H1 (cell line): ENCODE measurements at regions not wholly inside any gene's neighbourhood (a gene's known extent, or its start where the extent isn't known, plus 50 kb on each side); places are given as distances from the start of the nearest gene placed in this dataset.

ENCODE experiments used
- CHD7 ChIP-seq: fragments of 300-600 bp; sonication (generic); IDR thresholded peaks from 2 replicates; pipeline ENCODE4 v1.7.1; 2012; ENCODE audit warnings: low read length, moderate library complexity, mild to moderate bottlenecking, inconsistent platforms; ENCODE audit not compliant: insufficient replicate concordance
- EP300 ChIP-seq, 2 experiments: IDR thresholded peaks; 1 replicate in 1 of 2; 2 replicates in 1 of 2; pipeline ENCODE4 v1.6.1; 2011 to 2012; ENCODE audit warnings: low read depth in 2 of 2, low read length in 2 of 2, mild to moderate bottlenecking in 2 of 2, borderline replicate concordance in 1 of 2, inconsistent platforms in 1 of 2, moderate library complexity in 1 of 2
- POLR2A ChIP-seq, 2 experiments: IDR thresholded peaks; 1 replicate in 1 of 2; 2 replicates in 1 of 2; pipeline ENCODE4 v1.6.1; 2011; ENCODE audit warnings: low read depth in 2 of 2, low read length in 2 of 2, mild to moderate bottlenecking in 2 of 2; ENCODE audit errors: control extremely low read depth in 1 of 2
- RXRA ChIP-seq: IDR thresholded peaks from 2 replicates; pipeline ENCODE4 v1.6.1; 2011; ENCODE audit warnings: low read depth, mild to moderate bottlenecking, low read length, moderate library complexity; ENCODE audit not compliant: insufficient read depth
- SIRT6 ChIP-seq: IDR thresholded peaks from one replicate; pipeline ENCODE4 v1.7.1; 2012; ENCODE audit warnings: low read length, inconsistent platforms
- SUZ12 ChIP-seq: fragments of 200-600 bp; sonication (generic); IDR thresholded peaks from 2 replicates; pipeline ENCODE4 v1.6.1; 2012; ENCODE audit warnings: mild to moderate bottlenecking, inconsistent platforms, low read length, moderate library complexity, mixed read lengths
- TBP ChIP-seq: IDR thresholded peaks from 2 replicates; pipeline ENCODE4 v1.6.1; 2011; ENCODE audit warnings: low read depth, low read length, improper control_type of control experiment
- TF ChIP-seq, protein P1 (sequence below), 3 experiments: IDR thresholded peaks; 1 replicate in 2 of 3; 2 replicates in 1 of 3; pipeline versions ENCODE4 v1.5.1 to v1.6.1; 2011; ENCODE audit warnings: low read length in 3 of 3, mild to moderate bottlenecking in 3 of 3, inconsistent platforms in 2 of 3, low read depth in 1 of 3, moderate library complexity in 1 of 3; ENCODE audit not compliant: insufficient read depth in 1 of 3; ENCODE audit errors: control extremely low read depth in 1 of 3
- TF ChIP-seq, protein P2 (sequence below): IDR thresholded peaks from 2 replicates; pipeline ENCODE4 v1.6.1; 2011; ENCODE audit warnings: low read length, improper control_type of control experiment

DNA sequence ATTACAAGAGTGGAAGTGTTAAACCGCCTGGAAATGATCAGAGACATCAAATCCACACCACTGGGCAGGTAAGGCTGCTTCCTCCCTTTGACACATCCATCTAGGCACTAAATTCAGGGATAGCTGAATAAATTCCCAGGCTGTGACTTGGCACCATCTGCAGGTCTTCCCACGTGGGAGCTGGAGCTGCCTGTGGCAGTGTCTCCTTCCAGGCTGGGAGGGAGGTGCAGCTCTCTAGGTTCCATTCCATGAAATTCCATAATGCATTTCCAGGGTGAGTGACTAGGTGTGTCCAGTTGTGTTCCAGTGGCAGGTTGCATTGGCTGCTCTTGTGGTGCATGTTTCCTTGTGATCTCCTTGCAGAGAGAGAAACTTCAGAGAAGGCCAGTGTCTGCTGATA is 188.9 kb upstream of the CXCR4 start (continued):
- TF ChIP-seq CHD7 (no peak), POLR2A (IDR thresholded peaks at IDR 0.05; ENCODE audit: control extremely low read depth in 1 of 2, low read depth in 2 of 2, low read length in 2 of 2) (no peak), RXRA (no peak), SIRT6 (no peak), SUZ12 (no peak), EP300 (IDR thresholded peaks at IDR 0.05; ENCODE audit: borderline replicate concordance in 1 of 2, low read depth in 2 of 2, low read length in 2 of 2) (no peak), TBP (no peak)
- TF ChIP-seq, protein P1, sequence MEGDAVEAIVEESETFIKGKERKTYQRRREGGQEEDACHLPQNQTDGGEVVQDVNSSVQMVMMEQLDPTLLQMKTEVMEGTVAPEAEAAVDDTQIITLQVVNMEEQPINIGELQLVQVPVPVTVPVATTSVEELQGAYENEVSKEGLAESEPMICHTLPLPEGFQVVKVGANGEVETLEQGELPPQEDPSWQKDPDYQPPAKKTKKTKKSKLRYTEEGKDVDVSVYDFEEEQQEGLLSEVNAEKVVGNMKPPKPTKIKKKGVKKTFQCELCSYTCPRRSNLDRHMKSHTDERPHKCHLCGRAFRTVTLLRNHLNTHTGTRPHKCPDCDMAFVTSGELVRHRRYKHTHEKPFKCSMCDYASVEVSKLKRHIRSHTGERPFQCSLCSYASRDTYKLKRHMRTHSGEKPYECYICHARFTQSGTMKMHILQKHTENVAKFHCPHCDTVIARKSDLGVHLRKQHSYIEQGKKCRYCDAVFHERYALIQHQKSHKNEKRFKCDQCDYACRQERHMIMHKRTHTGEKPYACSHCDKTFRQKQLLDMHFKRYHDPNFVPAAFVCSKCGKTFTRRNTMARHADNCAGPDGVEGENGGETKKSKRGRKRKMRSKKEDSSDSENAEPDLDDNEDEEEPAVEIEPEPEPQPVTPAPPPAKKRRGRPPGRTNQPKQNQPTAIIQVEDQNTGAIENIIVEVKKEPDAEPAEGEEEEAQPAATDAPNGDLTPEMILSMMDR (IDR thresholded peaks at IDR 0.05; ENCODE audit: control extremely low read depth in 1 of 3, insufficient read depth in 1 of 3, low read depth in 1 of 3, low read length in 3 of 3), result no peak
- TF ChIP-seq, protein P2, sequence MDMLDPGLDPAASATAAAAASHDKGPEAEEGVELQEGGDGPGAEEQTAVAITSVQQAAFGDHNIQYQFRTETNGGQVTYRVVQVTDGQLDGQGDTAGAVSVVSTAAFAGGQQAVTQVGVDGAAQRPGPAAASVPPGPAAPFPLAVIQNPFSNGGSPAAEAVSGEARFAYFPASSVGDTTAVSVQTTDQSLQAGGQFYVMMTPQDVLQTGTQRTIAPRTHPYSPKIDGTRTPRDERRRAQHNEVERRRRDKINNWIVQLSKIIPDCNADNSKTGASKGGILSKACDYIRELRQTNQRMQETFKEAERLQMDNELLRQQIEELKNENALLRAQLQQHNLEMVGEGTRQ, result no peak
